Keratinocyte (primary cell): ENCODE measurements at regions not wholly inside any gene's neighbourhood (a gene's known extent, or its start where the extent isn't known, plus 50 kb on each side); places are given as distances from the start of the nearest gene placed in this dataset.

ENCODE experiments used
- DNase-seq: peaks from one replicate; pipeline ENCODE4 v3.0.0-alpha.2; 2011; ENCODE audit warnings: low read depth, missing footprints, low spot score
- FAIRE-seq: peaks from 2 replicates; lab custom pipeline; 2011; peaks lifted over from hg19 to GRCh38; lab: Jason Lieb, UNC
- H2AFZ ChIP-seq: 2 replicates; pipeline ENCODE4 v1.6.0; 2012; ENCODE audit warnings: low read length, control low read depth, inconsistent platforms; ENCODE audit not compliant: control insufficient read depth
- H3K27ac ChIP-seq: 2 replicates; pipeline ENCODE4 v1.5.1; 2011; ENCODE audit warnings: low read length; ENCODE audit not compliant: control insufficient read depth, insufficient read depth
- H3K27me3 ChIP-seq: 3 replicates; pipeline ENCODE4 v1.6.0; 2011; ENCODE audit warnings: low read length; ENCODE audit not compliant: control insufficient read depth, insufficient read depth; ENCODE audit errors: extremely low read depth
- H3K36me3 ChIP-seq, 2 experiments: 2 replicates in 1 of 2; 3 replicates in 1 of 2; pipeline ENCODE4 v1.5.1; 2011; ENCODE audit warnings: low read length in 2 of 2, mild to moderate bottlenecking in 1 of 2; ENCODE audit not compliant: control insufficient read depth in 2 of 2, insufficient read depth in 2 of 2; ENCODE audit errors: extremely low read depth in 1 of 2
- H3K4me1 ChIP-seq: 3 replicates; pipeline ENCODE4 v1.5.1; 2011; ENCODE audit warnings: low read length; ENCODE audit not compliant: control insufficient read depth, insufficient read depth; ENCODE audit errors: extremely low read depth
- H3K4me2 ChIP-seq: 3 replicates; pipeline ENCODE4 v1.6.0; 2011; ENCODE audit warnings: low read depth, low read length; ENCODE audit not compliant: control insufficient read depth, insufficient read depth; ENCODE audit errors: extremely low read depth
- H3K4me3 ChIP-seq, 3 experiments: fragments of 200-600 bp in 1 of 3; sonication (generic) in 1 of 3; 2 replicates in 2 of 3; 3 replicates in 1 of 3; pipeline ENCODE4 v1.5.1; 2011 to 2016; ENCODE audit warnings: low read length in 3 of 3, mild to moderate bottlenecking in 3 of 3, control low read depth in 2 of 3, inconsistent platforms in 1 of 3, low read depth in 1 of 3, mixed read lengths in 1 of 3, mixed run types in 1 of 3, moderate library complexity in 1 of 3; ENCODE audit not compliant: control insufficient read depth in 2 of 3, insufficient read depth in 2 of 3; ENCODE audit errors: extremely low read depth in 1 of 3
- H3K79me2 ChIP-seq: 2 replicates; pipeline ENCODE4 v1.6.0; 2012; ENCODE audit warnings: low read length; ENCODE audit not compliant: control insufficient read depth, insufficient read depth
- H3K9ac ChIP-seq: 3 replicates; pipeline ENCODE4 v1.6.0; 2011; ENCODE audit warnings: low read length; ENCODE audit not compliant: control insufficient read depth, insufficient read depth; ENCODE audit errors: extremely low read depth
- H3K9me1 ChIP-seq: 3 replicates; pipeline ENCODE4 v1.6.0; 2011; ENCODE audit warnings: low read length; ENCODE audit not compliant: control insufficient read depth, insufficient read depth; ENCODE audit errors: extremely low read depth
- H3K9me3 ChIP-seq: 2 replicates; pipeline ENCODE4 v1.5.1; 2012; ENCODE audit warnings: low read depth, low read length; ENCODE audit not compliant: control insufficient read depth
- H4K20me1 ChIP-seq: 3 replicates; pipeline ENCODE4 v1.6.0; 2011; ENCODE audit warnings: low read length; ENCODE audit not compliant: control insufficient read depth, insufficient read depth; ENCODE audit errors: extremely low read depth
- EZH2 ChIP-seq: IDR thresholded peaks from one replicate; pipeline ENCODE4 v1.6.1; 2012; ENCODE audit warnings: inconsistent platforms, mild to moderate bottlenecking, low read length, moderate library complexity
- dilution Hi-C: fragments of 300-500 bp; cut with MboI; formaldehyde crosslinking; loops from one replicate; pipeline ENCODE4 v1.7.0; 2020; ENCODE audit warnings: low sequenced_read_pairs; ENCODE audit not compliant: extremely low pct_ligation_motif_present
- TF ChIP-seq, protein P1 (sequence below), 3 experiments: IDR thresholded peaks in 1 of 3; conservative IDR thresholded peaks in 1 of 3; optimal IDR thresholded peaks in 1 of 3; 2 replicates in 2 of 3; 3 replicates in 1 of 3; pipeline versions ENCODE3 to v1.5.1; 2011; ENCODE audit warnings: low read length in 3 of 3, mild to moderate bottlenecking in 3 of 3, moderate library complexity in 2 of 3, control low read depth in 1 of 3, inconsistent platforms in 1 of 3; ENCODE audit not compliant: insufficient read depth in 2 of 3; ENCODE audit errors: extremely low read depth in 1 of 3

DNA sequence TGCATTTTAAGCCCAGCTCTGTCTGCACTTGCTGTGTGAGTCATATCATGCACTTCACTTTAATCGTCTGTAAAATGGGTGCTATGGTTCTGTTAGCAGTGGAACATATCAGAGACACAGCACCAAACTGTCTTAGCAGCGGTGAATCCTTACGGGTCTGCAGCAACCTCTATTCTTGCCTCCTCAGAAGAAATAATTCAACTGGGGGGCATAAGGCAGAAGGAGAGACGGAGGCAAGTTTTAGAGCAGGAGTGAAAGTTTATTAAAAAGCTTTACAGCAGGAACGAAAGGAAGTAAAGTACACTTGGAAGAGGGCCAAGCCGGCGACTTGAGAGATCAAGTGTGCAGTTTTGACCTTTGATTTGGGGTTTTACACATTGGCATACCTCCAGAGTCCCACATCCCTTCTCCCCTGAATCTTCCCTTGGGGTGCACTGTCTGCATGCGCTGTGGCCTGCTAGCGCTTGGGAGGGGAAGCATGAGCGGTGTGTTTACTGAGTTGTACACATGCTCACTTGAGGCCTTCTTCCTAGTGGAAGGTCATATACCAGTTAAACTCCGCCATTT, 109.8 kb downstream of the DDX1 start:
- dilution Hi-C loops, result no loop called here
- no peaks in the 10 kb centered on the region for H3K9me1 ChIP-seq
- H3K4me1 ChIP-seq, result no peaks in the 10 kb centered on the region
- H3K36me3 ChIP-seq, result no peaks in the 10 kb centered on the region
- no peaks in the 10 kb centered on the region for H4K20me1 ChIP-seq
- H3K27ac ChIP-seq, result no peak overlapping the region
- H3K27me3 ChIP-seq, result no peaks in the 10 kb centered on the region
- no peaks in the 10 kb centered on the region for H3K79me2 ChIP-seq
- H3K4me2 ChIP-seq, result no peak overlapping the region
- no peak for FAIRE-seq
- H3K9ac ChIP-seq, result no peak overlapping the region
- no peak for TF ChIP-seq EZH2
- TF ChIP-seq, protein P1, sequence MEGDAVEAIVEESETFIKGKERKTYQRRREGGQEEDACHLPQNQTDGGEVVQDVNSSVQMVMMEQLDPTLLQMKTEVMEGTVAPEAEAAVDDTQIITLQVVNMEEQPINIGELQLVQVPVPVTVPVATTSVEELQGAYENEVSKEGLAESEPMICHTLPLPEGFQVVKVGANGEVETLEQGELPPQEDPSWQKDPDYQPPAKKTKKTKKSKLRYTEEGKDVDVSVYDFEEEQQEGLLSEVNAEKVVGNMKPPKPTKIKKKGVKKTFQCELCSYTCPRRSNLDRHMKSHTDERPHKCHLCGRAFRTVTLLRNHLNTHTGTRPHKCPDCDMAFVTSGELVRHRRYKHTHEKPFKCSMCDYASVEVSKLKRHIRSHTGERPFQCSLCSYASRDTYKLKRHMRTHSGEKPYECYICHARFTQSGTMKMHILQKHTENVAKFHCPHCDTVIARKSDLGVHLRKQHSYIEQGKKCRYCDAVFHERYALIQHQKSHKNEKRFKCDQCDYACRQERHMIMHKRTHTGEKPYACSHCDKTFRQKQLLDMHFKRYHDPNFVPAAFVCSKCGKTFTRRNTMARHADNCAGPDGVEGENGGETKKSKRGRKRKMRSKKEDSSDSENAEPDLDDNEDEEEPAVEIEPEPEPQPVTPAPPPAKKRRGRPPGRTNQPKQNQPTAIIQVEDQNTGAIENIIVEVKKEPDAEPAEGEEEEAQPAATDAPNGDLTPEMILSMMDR (optimal IDR thresholded peaks at IDR 0.05 in 1 of 3, IDR thresholded peaks at IDR 0.05 in 1 of 3, conservative IDR thresholded peaks at IDR 0.05 in 1 of 3; ENCODE audit: extremely low read depth in 1 of 3, insufficient read depth in 2 of 3, low read length in 3 of 3), result no peak
- H3K4me3 ChIP-seq, result no peak overlapping the region
- H2AFZ ChIP-seq, result no peak overlapping the region
- DNase-seq, result no peak
- H3K9me3 ChIP-seq, result no peaks in the 10 kb centered on the region

DNA sequence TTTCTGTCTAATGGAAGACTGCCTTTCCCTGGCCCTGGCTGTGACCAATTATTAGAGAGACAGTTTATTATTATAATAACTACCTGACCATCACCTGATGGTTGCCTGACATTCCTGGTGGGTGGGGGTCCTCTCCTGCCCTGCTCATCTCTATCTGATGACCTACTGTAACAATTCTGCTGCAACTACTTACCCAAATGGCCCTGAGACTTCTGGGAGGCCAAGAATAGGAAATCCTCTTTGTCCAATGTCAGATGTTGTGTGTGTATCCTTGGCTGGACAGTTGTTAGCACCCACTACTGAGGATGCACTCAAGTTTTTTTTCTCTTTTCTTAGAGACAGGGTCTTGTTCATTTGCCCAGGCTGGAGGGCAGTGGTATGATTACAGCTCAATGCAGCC, 110.3 kb downstream of the DDX1 start:
- Histone ChIP-seq H4K20me1 (no peaks in the 10 kb centered on the region), H3K79me2 (no peaks in the 10 kb centered on the region), H3K27me3 (no peaks in the 10 kb centered on the region), H3K4me1 (no peaks in the 10 kb centered on the region), H3K4me3 (no peak overlapping the region), H3K27ac (no peak overlapping the region), H3K4me2 (no peak overlapping the region), H3K9me1 (no peaks in the 10 kb centered on the region), H2AFZ (no peak overlapping the region), H3K9me3 (no peaks in the 10 kb centered on the region), H3K36me3 (no peaks in the 10 kb centered on the region), H3K9ac (no peak overlapping the region)
- dilution Hi-C loops, result no loop called here
- TF ChIP-seq, protein P1 (optimal IDR thresholded peaks at IDR 0.05 in 1 of 3, IDR thresholded peaks at IDR 0.05 in 1 of 3, conservative IDR thresholded peaks at IDR 0.05 in 1 of 3; ENCODE audit: extremely low read depth in 1 of 3, insufficient read depth in 2 of 3, low read length in 3 of 3), result no peak
- FAIRE-seq, result no peak
- DNase-seq, result no peak
